GM12892 (cell line): ENCODE measurements at regions not wholly inside any gene's neighbourhood (a gene's known extent, or its start where the extent isn't known, plus 50 kb on each side); places are given as distances from the start of the nearest gene placed in this dataset.

Experiments
- DNase-seq: peaks from one replicate; pipeline ENCODE4 v3.0.0; 2011; ENCODE audit not compliant: insufficient read length
- FAIRE-seq: peaks from 2 replicates; lab custom pipeline; 2011; peaks lifted over from hg19 to GRCh38; lab: Jason Lieb, UNC
- POLR2A ChIP-seq: IDR thresholded peaks from 2 replicates; pipeline ENCODE4 v1.6.1; 2011; ENCODE audit warnings: low read depth, low read length, control low read depth
- POLR2AphosphoS5 ChIP-seq: IDR thresholded peaks from 2 replicates; pipeline ENCODE4 v1.6.1; 2011; ENCODE audit warnings: low read depth, low read length, control low read depth
- TAF1 ChIP-seq: IDR thresholded peaks from 2 replicates; pipeline ENCODE4 v1.6.1; 2011; ENCODE audit warnings: low read depth, mild to moderate bottlenecking, control low read depth, low read length, borderline replicate concordance

GRCh38 chr6:14713008-14713960, 532.6 kb upstream of the JARID2 start:
- FAIRE-seq, result no peak
- TF ChIP-seq POLR2AphosphoS5 (no peak), TAF1 (no peak), POLR2A (no peak)
- no peak for DNase-seq

GRCh38 chr6:14713966-14714631, 531.8 kb upstream of the JARID2 start:
- DNase-seq (no peak), FAIRE-seq (no peak)

GRCh38 chr6:14715076-14715475, 530.8 kb upstream of the JARID2 start:
- TF ChIP-seq TAF1 (no peak), POLR2A (no peak), POLR2AphosphoS5 (no peak)
- DNase-seq (no peak), FAIRE-seq (no peak)

More at GRCh38 chr6:14713966-14714631, 531.8 kb upstream of the JARID2 start:
- no peak for TF ChIP-seq POLR2AphosphoS5
- TF ChIP-seq TAF1, result no peak
- no peak for TF ChIP-seq POLR2A

- TF ChIP-seq POLR2AphosphoS5 (no peak), TAF1 (no peak), POLR2A (no peak)
- FAIRE-seq (no peak), DNase-seq (no peak)
These were observed 529.2 kb upstream of the JARID2 start for GRCh38 chr6:14716499-14717146.

- FAIRE-seq, result no peak
- DNase-seq, result no peak
- no peak for TF ChIP-seq POLR2A
- TF ChIP-seq POLR2AphosphoS5, result no peak
- no peak for TF ChIP-seq TAF1
These were observed 528.6 kb upstream of the JARID2 start for GRCh38 chr6:14717307-14717706.

- FAIRE-seq, result peak; percentile 9
- DNase-seq, result no peak
- no peak for TF ChIP-seq TAF1
- TF ChIP-seq POLR2AphosphoS5, result no peak
- TF ChIP-seq POLR2A, result no peak
These were observed 527.0 kb upstream of the JARID2 start for GRCh38 chr6:14718861-14719260.

GRCh38 chr6:14719270-14719669, 526.6 kb upstream of the JARID2 start:
- FAIRE-seq, result no peak
- no peak for TF ChIP-seq POLR2AphosphoS5
- no peak for TF ChIP-seq TAF1
- no peak for TF ChIP-seq POLR2A

GRCh38 chr6:14720411-14721102, 525.3 kb upstream of the JARID2 start:
- FAIRE-seq (no peak), DNase-seq (no peak)
- TF ChIP-seq POLR2A, result no peak
- no peak for TF ChIP-seq TAF1
- TF ChIP-seq POLR2AphosphoS5, result no peak

More at GRCh38 chr6:14719270-14719669, 526.6 kb upstream of the JARID2 start:
- DNase-seq, result no peak

- FAIRE-seq (no peak), DNase-seq (no peak)
- TF ChIP-seq POLR2AphosphoS5 (no peak), TAF1 (no peak), POLR2A (no peak)
These were observed 524.6 kb upstream of the JARID2 start for GRCh38 chr6:14721103-14721758.

- TF ChIP-seq TAF1 (no peak), POLR2A (no peak), POLR2AphosphoS5 (no peak)
- FAIRE-seq (no peak), DNase-seq (no peak)
These were observed 523.8 kb upstream of the JARID2 start for GRCh38 chr6:14722001-14722562.
